ENCODE measurements at regions not wholly inside any gene's neighbourhood (a gene's known extent, or its start where the extent isn't known, plus 50 kb on each side); places are given as distances from the start of the nearest gene placed in this dataset.

DNA sequence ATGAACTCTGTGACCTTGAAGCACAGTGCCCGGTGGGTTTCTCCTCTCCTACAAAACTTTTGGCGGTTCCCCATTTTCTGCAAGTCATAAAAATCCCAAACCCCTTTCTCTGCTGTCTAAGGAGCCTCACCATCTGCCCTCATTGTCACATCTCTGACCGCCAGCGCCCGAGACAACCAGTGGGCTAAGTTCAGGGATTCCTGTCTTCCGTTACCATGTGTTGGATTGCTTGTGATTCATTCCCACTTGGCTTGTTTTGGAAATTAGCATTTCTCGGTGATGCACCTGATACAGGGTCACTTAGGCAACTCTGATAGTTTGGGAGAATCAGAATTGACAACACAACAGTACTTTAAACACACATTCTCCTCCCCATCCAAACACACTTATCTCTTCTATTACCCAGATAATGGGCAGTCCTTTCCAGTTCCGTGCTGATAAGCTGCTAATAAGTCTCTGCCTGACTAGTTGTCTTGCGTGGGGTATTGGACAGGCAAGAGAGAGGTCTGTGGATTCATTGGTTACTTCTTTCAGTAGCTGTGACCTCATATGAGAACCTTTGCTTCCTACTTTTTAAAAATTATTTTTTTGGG, 70.0 kb upstream of the KLF4 start:
- TF ChIP-seq, protein P1, sequence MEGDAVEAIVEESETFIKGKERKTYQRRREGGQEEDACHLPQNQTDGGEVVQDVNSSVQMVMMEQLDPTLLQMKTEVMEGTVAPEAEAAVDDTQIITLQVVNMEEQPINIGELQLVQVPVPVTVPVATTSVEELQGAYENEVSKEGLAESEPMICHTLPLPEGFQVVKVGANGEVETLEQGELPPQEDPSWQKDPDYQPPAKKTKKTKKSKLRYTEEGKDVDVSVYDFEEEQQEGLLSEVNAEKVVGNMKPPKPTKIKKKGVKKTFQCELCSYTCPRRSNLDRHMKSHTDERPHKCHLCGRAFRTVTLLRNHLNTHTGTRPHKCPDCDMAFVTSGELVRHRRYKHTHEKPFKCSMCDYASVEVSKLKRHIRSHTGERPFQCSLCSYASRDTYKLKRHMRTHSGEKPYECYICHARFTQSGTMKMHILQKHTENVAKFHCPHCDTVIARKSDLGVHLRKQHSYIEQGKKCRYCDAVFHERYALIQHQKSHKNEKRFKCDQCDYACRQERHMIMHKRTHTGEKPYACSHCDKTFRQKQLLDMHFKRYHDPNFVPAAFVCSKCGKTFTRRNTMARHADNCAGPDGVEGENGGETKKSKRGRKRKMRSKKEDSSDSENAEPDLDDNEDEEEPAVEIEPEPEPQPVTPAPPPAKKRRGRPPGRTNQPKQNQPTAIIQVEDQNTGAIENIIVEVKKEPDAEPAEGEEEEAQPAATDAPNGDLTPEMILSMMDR (IDR thresholded peaks at IDR 0.05; ENCODE audit: unreplicated experiment), result no peak
- H3K9me3 Mint-ChIP-seq (ENCODE audit: low read depth), result no peaks in the 10 kb centered on the region
- no peaks in the 10 kb centered on the region for H3K36me3 Mint-ChIP-seq (ENCODE audit: insufficient read depth)
- H3K4me1 Mint-ChIP-seq (ENCODE audit: low read depth), result peaks cover 9% of the 10 kb centered on the region
- no peak for DNase-seq (ENCODE audit: low spot score, unreplicated experiment)
- no peak overlapping the region for H3K4me3 Mint-ChIP-seq (ENCODE audit: low read depth)
- H3K27me3 Mint-ChIP-seq, result peaks cover 88% of the 10 kb centered on the region
- H3K27ac Mint-ChIP-seq, result no peak overlapping the region

DNA sequence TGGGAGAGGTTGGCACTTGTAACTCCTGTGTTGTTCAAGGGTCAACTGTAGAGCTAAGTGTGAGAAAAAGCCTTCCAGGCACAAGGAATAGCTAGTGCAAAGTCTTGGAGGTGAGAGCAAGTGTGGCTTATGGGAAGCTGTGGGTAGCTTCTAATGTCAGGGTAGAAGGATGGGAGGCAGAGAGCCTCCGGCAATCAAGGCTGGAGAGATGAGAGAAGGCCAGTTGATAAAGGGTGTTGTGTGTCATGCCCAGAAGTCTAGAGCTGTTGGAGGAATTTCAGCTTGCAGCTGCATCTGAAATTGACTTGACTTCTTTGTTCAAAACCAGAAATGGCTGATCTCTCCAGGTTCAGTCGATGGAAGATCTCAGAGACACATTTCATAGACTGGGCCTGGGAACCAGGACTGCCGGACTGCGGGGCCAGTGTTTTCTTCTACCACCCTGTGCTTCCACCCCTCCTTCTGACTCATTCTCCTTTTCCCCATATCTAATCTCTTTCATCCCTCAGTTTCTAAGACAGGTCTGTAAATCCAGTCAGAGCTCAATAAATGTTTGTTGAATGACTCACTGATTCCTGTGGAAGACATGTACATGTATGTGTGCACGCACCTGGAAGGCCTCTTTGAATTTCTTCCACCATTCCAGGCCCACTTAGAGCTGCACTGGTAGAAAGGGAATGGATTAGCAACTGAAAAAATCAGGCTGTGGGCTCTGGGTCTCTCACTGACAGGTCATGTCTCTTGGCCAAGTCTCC, 67.8 kb upstream of the KLF4 start:
- no peak overlapping the region for H3K27ac Mint-ChIP-seq
- H3K4me1 Mint-ChIP-seq (ENCODE audit: low read depth), result peaks cover 9% of the 10 kb centered on the region
- DNase-seq (ENCODE audit: low spot score, unreplicated experiment), result no peak
- H3K9me3 Mint-ChIP-seq (ENCODE audit: low read depth), result no peaks in the 10 kb centered on the region
- H3K27me3 Mint-ChIP-seq, result peaks cover 87% of the 10 kb centered on the region
- H3K36me3 Mint-ChIP-seq (ENCODE audit: insufficient read depth), result no peaks in the 10 kb centered on the region
- TF ChIP-seq, protein P1 (IDR thresholded peaks at IDR 0.05; ENCODE audit: unreplicated experiment), result no peak
- H3K4me3 Mint-ChIP-seq (ENCODE audit: low read depth), result no peak overlapping the region

DNA sequence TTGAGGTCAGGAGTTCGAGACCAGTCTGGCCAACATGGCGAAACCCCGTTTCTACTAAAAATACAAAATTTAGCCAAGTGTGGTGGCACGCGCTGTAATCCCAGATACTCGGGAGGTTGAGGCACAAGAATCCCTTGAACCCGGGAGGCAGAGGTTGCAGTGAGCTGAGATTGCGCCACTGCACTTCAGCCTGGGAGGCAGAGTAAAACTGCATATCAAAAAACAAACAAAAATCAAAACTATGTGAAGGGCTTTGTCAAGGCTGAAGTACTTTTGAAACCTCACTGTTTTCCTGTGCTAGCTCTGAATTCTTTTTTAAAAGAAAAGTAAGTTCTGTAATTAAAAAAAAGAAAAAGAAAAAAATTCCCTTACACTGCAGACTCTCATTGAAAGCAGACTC, 65.1 kb upstream of the KLF4 start:
- Mint-ChIP-seq H3K36me3 (ENCODE audit: insufficient read depth) (no peaks in the 10 kb centered on the region), H3K4me3 (ENCODE audit: low read depth) (no peak overlapping the region), H3K4me1 (ENCODE audit: low read depth) (peaks cover 9% of the 10 kb centered on the region), H3K27ac (no peak overlapping the region), H3K27me3 (peaks cover 93% of the 10 kb centered on the region), H3K9me3 (ENCODE audit: low read depth) (no peaks in the 10 kb centered on the region)
- no peak for DNase-seq (ENCODE audit: low spot score, unreplicated experiment)
- TF ChIP-seq, protein P1 (IDR thresholded peaks at IDR 0.05; ENCODE audit: unreplicated experiment), result no peak

DNA sequence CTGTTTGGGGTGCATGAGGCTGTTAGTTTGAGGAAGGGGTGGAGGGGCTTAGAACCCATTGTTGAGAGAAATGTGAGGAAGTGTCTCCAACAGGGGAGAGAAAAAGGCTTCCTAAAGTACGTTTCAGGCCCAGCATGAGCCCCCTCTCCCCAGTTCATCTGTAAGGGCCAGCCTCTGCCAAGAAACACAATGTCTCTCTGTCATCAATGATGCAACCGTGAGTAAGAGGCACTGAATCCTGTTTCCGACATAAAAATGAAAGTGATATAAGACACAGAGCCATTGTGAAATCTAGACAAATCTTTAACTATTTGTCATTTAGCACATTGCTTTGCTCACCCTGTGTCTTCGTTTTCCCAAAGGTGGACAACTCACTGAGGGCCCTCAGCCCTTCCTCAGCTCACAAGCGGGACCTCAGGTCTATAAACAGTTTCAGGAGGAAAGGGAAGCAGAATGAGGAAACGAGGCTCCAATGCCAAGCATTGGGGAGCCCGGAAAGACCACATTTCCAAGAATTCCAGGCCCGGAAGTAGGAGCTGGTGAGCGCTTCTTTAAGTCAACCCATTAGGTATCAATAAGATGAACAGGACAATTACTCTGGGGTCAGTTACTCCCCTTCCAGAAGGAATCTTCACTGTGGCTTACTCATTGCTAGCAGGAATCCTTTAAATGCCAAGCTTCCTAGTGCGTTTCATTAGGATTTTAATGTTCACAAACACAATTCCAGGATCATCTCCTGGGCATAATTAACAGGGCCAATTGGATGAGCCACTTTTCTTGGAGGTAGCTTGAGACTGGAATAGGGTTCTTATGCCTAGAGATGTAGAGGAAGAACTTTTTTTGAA, 59.0 kb upstream of the KLF4 start:
- H3K4me3 Mint-ChIP-seq (ENCODE audit: low read depth), result no peak overlapping the region
- no peak for DNase-seq (ENCODE audit: low spot score, unreplicated experiment)
- H3K4me1 Mint-ChIP-seq (ENCODE audit: low read depth), result peaks cover 4% of the 10 kb centered on the region
- no peaks in the 10 kb centered on the region for H3K36me3 Mint-ChIP-seq (ENCODE audit: insufficient read depth)
- TF ChIP-seq, protein P1 (IDR thresholded peaks at IDR 0.05; ENCODE audit: unreplicated experiment), result no peak
- H3K27me3 Mint-ChIP-seq, result peaks cover 93% of the 10 kb centered on the region
- H3K27ac Mint-ChIP-seq, result no peak overlapping the region
- H3K9me3 Mint-ChIP-seq (ENCODE audit: low read depth), result peaks cover 3% of the 10 kb centered on the region

DNA sequence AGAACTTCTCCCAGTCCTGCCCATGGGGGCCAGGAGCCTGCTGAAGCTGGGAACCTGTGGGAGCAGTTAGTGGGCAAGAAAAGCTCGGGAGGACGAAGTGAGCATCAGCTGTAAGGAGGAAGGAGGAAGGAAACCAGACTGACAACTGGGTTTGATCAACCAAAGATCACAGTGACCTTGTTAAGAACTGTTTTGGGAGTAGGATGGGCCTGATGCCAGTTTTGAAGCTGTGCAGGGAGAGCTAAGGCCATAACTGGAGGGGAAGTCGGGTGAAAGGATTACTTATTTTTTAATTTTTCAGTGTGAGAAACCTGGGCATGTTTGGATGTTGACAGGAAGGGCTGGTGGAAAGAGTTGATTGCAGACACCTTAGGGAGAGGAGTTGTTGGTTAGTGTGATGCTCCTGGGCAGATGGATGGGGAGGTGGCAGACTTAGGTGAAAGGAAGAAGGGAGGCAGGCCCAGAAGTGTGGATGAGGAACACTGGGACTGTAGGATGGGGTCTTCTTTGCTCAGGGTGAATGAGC, 58.3 kb upstream of the KLF4 start:
- Mint-ChIP-seq H3K27me3 (peaks cover 93% of the 10 kb centered on the region), H3K4me3 (ENCODE audit: low read depth) (no peak overlapping the region), H3K4me1 (ENCODE audit: low read depth) (peaks cover 4% of the 10 kb centered on the region), H3K36me3 (ENCODE audit: insufficient read depth) (no peaks in the 10 kb centered on the region), H3K27ac (no peak overlapping the region), H3K9me3 (ENCODE audit: low read depth) (peaks cover 3% of the 10 kb centered on the region)
- TF ChIP-seq, protein P1 (IDR thresholded peaks at IDR 0.05; ENCODE audit: unreplicated experiment), result no peak
- DNase-seq (ENCODE audit: low spot score, unreplicated experiment), result no peak
